PC-3 (cell line): ENCODE measurements at regions not wholly inside any gene's neighbourhood (a gene's known extent, or its start where the extent isn't known, plus 50 kb on each side); places are given as distances from the start of the nearest gene placed in this dataset.

Experiments
- ATAC-seq: fragments of 200-7000 bp; cut with Tn5 transposase; 2 replicates; pipeline ENCODE4 v1.9.1; 2020; ENCODE audit warnings: mild to moderate bottlenecking, moderate library complexity
- BruUV-seq: library from RNA; stranded (reverse); fragments of 400-500 nt; replicated peaks from 2 replicates; lab custom pipeline; 2021; lab: Mats Ljungman, UMichigan
- CTCF ChIA-PET: fragments of 300-600 bp; sonication (Branson Sonifier 250); formaldehyde crosslinking; loops from one replicate; lab custom pipeline; 2022; ENCODE audit warnings: antibody characterized with exemption; lab: Charles Lee
- POLR2A ChIA-PET: fragments of 300-600 bp; sonication (Branson Sonifier 250); formaldehyde crosslinking; loops from one replicate; lab custom pipeline; 2022; ENCODE audit warnings: antibody characterized with exemption; ENCODE audit not compliant: unreplicated experiment; lab: Charles Lee
- DNase-seq: peaks from one replicate; pipeline ENCODE4 v3.0.0-alpha.2; 2015
- H2AFZ ChIP-seq: fragments of 300-600 bp; sonication (generic); 2 replicates; pipeline ENCODE4 v1.6.0; 2016; ENCODE audit warnings: antibody characterized with exemption, low read length
- H3F3A ChIP-seq: fragments of 300-600 bp; sonication (generic); one replicate; pipeline ENCODE4 v1.6.0; 2017; ENCODE audit warnings: antibody characterized with exemption, low read length, control low read depth, mild to moderate bottlenecking; ENCODE audit not compliant: unreplicated experiment
- H3K27ac ChIP-seq: fragments of 300-600 bp; sonication (generic); 2 replicates; pipeline ENCODE4 v1.5.1; 2016; ENCODE audit warnings: mild to moderate bottlenecking, low read length
- H3K27me3 ChIP-seq: fragments of 300-600 bp; sonication (generic); 2 replicates; pipeline ENCODE4 v1.6.1; 2016; ENCODE audit warnings: low read length, mixed read lengths
- H3K36me3 ChIP-seq: fragments of 300-600 bp; sonication (generic); 2 replicates; pipeline ENCODE4 v1.6.1; 2016; ENCODE audit warnings: low read depth, mixed run types, low read length, mixed read lengths
- H3K4me1 ChIP-seq: fragments of 300-600 bp; sonication (generic); 2 replicates; pipeline ENCODE4 v1.5.1; 2016; ENCODE audit warnings: low read length; ENCODE audit not compliant: insufficient read depth
- H3K4me2 ChIP-seq: fragments of 300-600 bp; sonication (generic); 2 replicates; pipeline ENCODE4 v1.6.0; 2016; ENCODE audit warnings: low read length
- H3K4me3 ChIP-seq: fragments of 300-600 bp; sonication (generic); 2 replicates; pipeline ENCODE4 v1.5.1; 2016; ENCODE audit warnings: mild to moderate bottlenecking, low read length, mixed read lengths
- H3K79me2 ChIP-seq: fragments of 300-600 bp; sonication (generic); 2 replicates; pipeline ENCODE4 v1.6.1; 2017; ENCODE audit warnings: low read length, mixed read lengths
- H3K9ac ChIP-seq: fragments of 300-600 bp; sonication (generic); 2 replicates; pipeline ENCODE4 v1.6.0; 2016; ENCODE audit warnings: mild to moderate bottlenecking, low read length
- H3K9me2 ChIP-seq: fragments of 300-600 bp; sonication (generic); replicated peaks from 2 replicates; pipeline ENCODE4 v1.6.1; 2016; ENCODE audit warnings: mixed run types, low read length, mixed read lengths
- H3K9me3 ChIP-seq: fragments of 300-600 bp; sonication (generic); 2 replicates; pipeline ENCODE4 v1.6.1; 2016; ENCODE audit warnings: low read length, mixed read lengths
- H4K20me1 ChIP-seq: fragments of 300-600 bp; sonication (generic); 2 replicates; pipeline ENCODE4 v1.6.1; 2016; ENCODE audit warnings: low read length, mixed read lengths
- CTCF ChIP-seq: fragments of 300-600 bp; sonication (generic); conservative IDR thresholded peaks from 2 replicates; pipeline ENCODE4 v1.5.1; 2017; ENCODE audit warnings: antibody characterized with exemption, low read depth, mild to moderate bottlenecking, low read length
- EZH2 ChIP-seq: fragments of 300-600 bp; sonication (generic); IDR thresholded peaks from one replicate; pipeline ENCODE4 v1.6.1; 2017; ENCODE audit warnings: antibody characterized with exemption, mild to moderate bottlenecking, low read length; ENCODE audit not compliant: unreplicated experiment
- EZH2phosphoT487 ChIP-seq: fragments of 300-600 bp; sonication (generic); IDR thresholded peaks from 2 replicates; pipeline ENCODE4 v1.6.1; 2018; ENCODE audit warnings: mild to moderate bottlenecking, antibody characterized with exemption, low read length, borderline replicate concordance
- intact Hi-C: fragments of 100-400 bp; cut with micrococcal nuclease; formaldehyde crosslinking; loops from 2 replicates; pipeline ENCODE4 v1.9.0; 2023

GRCh38 chr9:96160866-96161265 lies 141.1 kb downstream of the HSD17B3 start:
- Histone ChIP-seq H3K79me2 (no peaks in the 10 kb centered on the region), H3K4me2 (no peak overlapping the region), H3K9ac (no peak overlapping the region), H3F3A (no peaks in the 10 kb centered on the region), H4K20me1 (no peaks in the 10 kb centered on the region), H3K4me1 (peaks cover 7% of the 10 kb centered on the region; the same call in 1 of the 2 replicates), H3K27ac (no peak overlapping the region), H3K27me3 (no peaks in the 10 kb centered on the region), H3K4me3 (no peak overlapping the region), H3K9me2 (no peaks in the 10 kb centered on the region), H3K9me3 (no peaks in the 10 kb centered on the region), H2AFZ (no peak overlapping the region), H3K36me3 (no peaks in the 10 kb centered on the region)
- TF ChIP-seq EZH2phosphoT487 (no peak), CTCF (no peak), EZH2 (no peak)
- no peak for DNase-seq
- intact Hi-C loops, result no loop called here
- CTCF ChIA-PET, result no interaction called here
- ATAC-seq, result no peak
- POLR2A ChIA-PET, result no interaction called here
- no TSS peak for BruUV-seq

- Histone ChIP-seq H3K4me3 (no peak overlapping the region), H3K4me1 (peaks cover 7% of the 10 kb centered on the region; the same call in 1 of the 2 replicates), H3K9me2 (no peaks in the 10 kb centered on the region), H3F3A (no peaks in the 10 kb centered on the region), H3K27me3 (no peaks in the 10 kb centered on the region), H3K9ac (no peak overlapping the region), H2AFZ (no peak overlapping the region), H3K36me3 (no peaks in the 10 kb centered on the region), H3K4me2 (no peak overlapping the region), H3K27ac (no peak overlapping the region), H3K79me2 (no peaks in the 10 kb centered on the region), H3K9me3 (no peaks in the 10 kb centered on the region), H4K20me1 (no peaks in the 10 kb centered on the region)
- TF ChIP-seq EZH2 (no peak), EZH2phosphoT487 (no peak), CTCF (no peak)
- intact Hi-C loops, result no loop called here
- CTCF ChIA-PET, result no interaction called here
- DNase-seq (no peak), ATAC-seq (no peak)
- no TSS peak for BruUV-seq
- POLR2A ChIA-PET, result no interaction called here
These were observed 141.8 kb downstream of the HSD17B3 start for GRCh38 chr9:96160168-96160567.

GRCh38 chr9:96159596-96159995 lies 142.4 kb downstream of the HSD17B3 start:
- intact Hi-C loops, result no loop called here
- no peak overlapping the region for H3K4me3 ChIP-seq
- H3K79me2 ChIP-seq, result no peaks in the 10 kb centered on the region
- H3K9me3 ChIP-seq, result no peaks in the 10 kb centered on the region
- BruUV-seq, result no TSS peak
- TF ChIP-seq CTCF (no peak), EZH2 (no peak), EZH2phosphoT487 (no peak)
- no peak overlapping the region for H3K4me2 ChIP-seq
- no peak overlapping the region for H3K27ac ChIP-seq
- no peaks in the 10 kb centered on the region for H3K9me2 ChIP-seq
- DNase-seq, result no peak
- CTCF ChIA-PET, result no interaction called here
- no peak overlapping the region for H2AFZ ChIP-seq
- ATAC-seq, result no peak
- POLR2A ChIA-PET, result no interaction called here
- H3K4me1 ChIP-seq, result peaks cover 7% of the 10 kb centered on the region; the same call in 1 of the 2 replicates
- H3F3A ChIP-seq, result no peaks in the 10 kb centered on the region
- no peak overlapping the region for H3K9ac ChIP-seq
- no peaks in the 10 kb centered on the region for H3K36me3 ChIP-seq
- H3K27me3 ChIP-seq, result no peaks in the 10 kb centered on the region
- no peaks in the 10 kb centered on the region for H4K20me1 ChIP-seq
